GM10248 (cell line): ENCODE measurements at regions not wholly inside any gene's neighbourhood (a gene's known extent, or its start where the extent isn't known, plus 50 kb on each side); places are given as distances from the start of the nearest gene placed in this dataset.

Experiments
- CTCF ChIA-PET: fragments of 300-600 bp; sonication (Branson Sonifier 250); formaldehyde crosslinking; extraction: SDS; loops from one replicate; lab custom pipeline; 2021; ENCODE audit warnings: antibody characterized with exemption; lab: Yijun Ruan, JAX
- POLR2A ChIA-PET: fragments of 350-650 bp; sonication (Branson Sonifier 250); formaldehyde crosslinking; extraction: SDS; loops from one replicate; lab custom pipeline; 2020; ENCODE audit warnings: antibody characterized with exemption; lab: Yijun Ruan, JAX
- DNase-seq: peaks from one replicate; pipeline ENCODE4 v3.0.0; 2012; ENCODE audit errors: extremely low spot score
- CTCF ChIP-seq: IDR thresholded peaks from 2 replicates; pipeline ENCODE4 v1.5.1; 2012; ENCODE audit warnings: mild to moderate bottlenecking, low read depth; ENCODE audit errors: extremely low read depth, missing control alignments, control extremely low read depth

- no peak for DNase-seq
- no peak for TF ChIP-seq CTCF
- ChIA-PET POLR2A (no interaction called here), CTCF (no interaction called here)
Observed at GRCh38 chr13:72101768-72102400, 234.9 kb upstream of the DACH1 start.

- TF ChIP-seq CTCF, result no peak
- ChIA-PET POLR2A (no interaction called here), CTCF (no interaction called here)
- no peak for DNase-seq
Observed at GRCh38 chr13:72100339-72100738, 233.3 kb upstream of the DACH1 start.

GRCh38 chr13:72097568-72097967 lies 230.6 kb upstream of the DACH1 start:
- no peak for DNase-seq
- no peak for TF ChIP-seq CTCF
- POLR2A ChIA-PET, result no interaction called here
- CTCF ChIA-PET, result no interaction called here

- DNase-seq, result no peak
- ChIA-PET POLR2A (no interaction called here), CTCF (no interaction called here)
- no peak for TF ChIP-seq CTCF
Observed at GRCh38 chr13:72093262-72093661, 226.3 kb upstream of the DACH1 start.

GRCh38 chr13:72074663-72075062 lies 207.7 kb upstream of the DACH1 start:
- no peak for TF ChIP-seq CTCF
- no peak for DNase-seq
- ChIA-PET CTCF (no interaction called here), POLR2A (no interaction called here)

GRCh38 chr13:72072261-72072660 lies 205.3 kb upstream of the DACH1 start:
- ChIA-PET POLR2A (no interaction called here), CTCF (interaction anchor here (1.6 kb wide), 2 partner anchors 11 to 111 kb away, joined by 3 to 4 read pairs; no protein-coding TSS in a partner anchor)
- no peak for DNase-seq
- TF ChIP-seq CTCF, result no peak

GRCh38 chr13:72071713-72072112 lies 204.7 kb upstream of the DACH1 start:
- TF ChIP-seq CTCF, result no peak
- ChIA-PET POLR2A (no interaction called here), CTCF (interaction anchor here (1.6 kb wide), 1 partner anchor 110 kb away, joined by 3 read pairs; no protein-coding TSS in a partner anchor)
- no peak for DNase-seq
